GM21367 (cell line): ENCODE measurements at regions not wholly inside any gene's neighbourhood (a gene's known extent, or its start where the extent isn't known, plus 50 kb on each side); places are given as distances from the start of the nearest gene placed in this dataset.
"Not testable (repeated sequence)": the region's sequence is repeated elsewhere in the genome, so short reads cannot be mapped to it uniquely, and the experiment has no call there.

Source experiments
- ATAC-seq: cut with Tn5 transposase; IDR thresholded peaks from one replicate; pipeline ENCODE4 v1.9.1; 2021; ENCODE audit not compliant: unreplicated experiment

DNA sequence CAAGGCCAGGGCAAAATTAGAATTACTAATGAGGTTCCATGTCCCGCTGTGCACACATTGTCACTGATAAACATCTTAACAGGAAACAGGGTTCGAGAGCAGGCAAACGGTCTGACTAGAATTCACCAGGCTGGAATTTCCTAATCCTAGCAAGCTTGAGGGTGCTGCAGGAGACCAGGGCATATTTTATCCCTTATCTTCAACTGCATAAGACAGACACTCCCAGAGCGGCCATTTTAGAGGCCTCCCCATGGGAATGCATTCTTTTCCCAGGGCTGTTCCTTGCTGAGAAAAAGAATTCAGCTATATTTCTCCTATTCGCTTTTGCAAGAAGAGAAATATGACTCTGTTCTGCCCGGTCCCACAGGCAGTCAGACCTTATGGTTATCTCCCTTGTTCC lies 282.5 kb upstream of the TACR3 start:
- not testable (repeated sequence) for ATAC-seq

DNA sequence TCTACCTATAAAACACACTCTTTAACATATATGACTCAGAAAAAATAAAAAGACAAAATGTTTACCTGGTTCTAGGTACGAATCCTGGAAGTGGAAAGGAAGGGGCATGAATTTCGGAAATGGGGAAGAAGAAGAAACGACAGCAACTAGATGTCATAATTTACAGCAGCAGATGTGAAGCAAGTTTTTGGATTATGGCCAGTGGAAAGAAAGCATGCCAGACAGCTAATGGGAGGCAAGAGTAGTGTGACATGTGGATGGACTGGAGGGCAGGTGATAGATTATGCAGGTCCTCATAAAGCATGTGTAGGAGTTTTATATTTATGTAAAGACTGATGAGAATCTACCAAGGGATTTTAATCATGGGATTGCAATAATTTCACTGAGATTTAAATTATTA lies 279.0 kb upstream of the TACR3 start:
- ATAC-seq = no peak

DNA sequence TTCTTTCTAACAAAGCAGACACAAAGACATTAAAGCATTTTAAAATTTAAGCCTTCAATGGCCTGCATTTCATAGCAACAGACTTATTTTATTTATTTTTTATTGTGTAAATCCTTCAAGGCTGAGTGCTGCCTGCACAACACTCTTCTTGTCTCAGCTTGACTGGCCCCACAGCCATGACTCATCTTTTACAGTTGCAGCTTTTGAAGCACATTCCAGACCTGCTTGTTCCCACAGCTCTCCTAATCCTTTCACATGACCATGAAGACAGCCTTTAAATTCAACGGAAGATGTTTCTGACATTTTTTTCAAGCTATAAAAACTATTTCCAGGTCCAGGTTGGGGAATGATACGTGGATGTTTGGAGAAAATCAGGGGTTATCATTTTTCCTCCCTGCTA lies 276.9 kb upstream of the TACR3 start:
- no peak for ATAC-seq

DNA sequence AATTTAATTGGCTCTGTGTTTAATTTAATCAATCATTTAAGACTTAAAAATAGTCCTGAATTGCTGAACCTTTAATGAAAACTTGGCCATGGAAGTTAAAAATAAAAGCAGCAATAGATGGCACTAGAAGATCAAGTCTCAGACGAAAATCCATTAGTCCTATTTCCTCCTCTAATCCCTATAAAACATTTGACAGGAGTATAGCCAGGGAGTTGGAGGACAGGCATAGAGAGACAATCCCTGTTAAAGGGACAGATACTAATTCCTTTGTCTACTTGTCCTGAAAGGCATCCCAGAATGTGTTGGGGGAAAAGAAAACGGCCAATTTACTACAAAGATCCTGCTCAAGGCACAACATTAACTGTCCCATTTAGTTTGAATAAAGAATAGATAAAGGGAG lies 276.3 kb upstream of the TACR3 start:
- no peak for ATAC-seq

DNA sequence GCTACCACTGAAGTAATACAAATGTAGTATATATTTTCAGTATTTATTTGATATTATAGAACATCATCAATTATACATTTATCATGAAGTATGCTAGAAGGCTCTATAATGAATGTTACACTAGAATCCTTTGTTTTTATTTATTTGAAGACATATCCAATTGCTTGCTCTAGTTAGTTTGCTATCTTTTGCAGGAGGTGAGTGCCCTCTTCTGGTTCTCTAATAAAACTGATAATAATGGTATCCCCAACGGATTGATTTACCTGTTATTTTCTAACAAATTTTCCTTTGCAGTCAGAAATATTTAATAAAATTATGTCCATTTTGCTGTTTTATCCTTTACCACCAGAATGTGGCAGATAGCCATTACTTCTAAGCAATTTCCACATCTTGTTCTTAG lies 274.3 kb upstream of the TACR3 start:
- ATAC-seq = no peak

DNA sequence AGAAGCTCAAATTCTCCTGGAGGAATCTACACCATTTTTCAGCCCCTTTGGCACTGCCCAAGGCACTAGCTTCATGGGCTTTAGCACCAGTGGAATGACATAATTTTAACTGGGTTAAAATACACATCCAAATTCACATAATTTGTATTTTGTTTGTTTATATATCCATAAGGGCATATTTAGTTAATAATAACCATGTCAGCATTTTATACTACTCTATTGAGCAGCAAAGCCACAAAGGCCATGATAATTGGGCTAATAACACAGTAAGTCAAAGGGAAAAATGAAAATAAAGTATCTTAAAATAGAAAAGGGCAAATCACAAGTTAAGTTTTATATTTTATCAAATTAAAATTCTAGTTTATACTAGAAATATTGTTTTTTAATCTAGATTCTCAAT lies 262.7 kb upstream of the TACR3 start:
- ATAC-seq = no peak

DNA sequence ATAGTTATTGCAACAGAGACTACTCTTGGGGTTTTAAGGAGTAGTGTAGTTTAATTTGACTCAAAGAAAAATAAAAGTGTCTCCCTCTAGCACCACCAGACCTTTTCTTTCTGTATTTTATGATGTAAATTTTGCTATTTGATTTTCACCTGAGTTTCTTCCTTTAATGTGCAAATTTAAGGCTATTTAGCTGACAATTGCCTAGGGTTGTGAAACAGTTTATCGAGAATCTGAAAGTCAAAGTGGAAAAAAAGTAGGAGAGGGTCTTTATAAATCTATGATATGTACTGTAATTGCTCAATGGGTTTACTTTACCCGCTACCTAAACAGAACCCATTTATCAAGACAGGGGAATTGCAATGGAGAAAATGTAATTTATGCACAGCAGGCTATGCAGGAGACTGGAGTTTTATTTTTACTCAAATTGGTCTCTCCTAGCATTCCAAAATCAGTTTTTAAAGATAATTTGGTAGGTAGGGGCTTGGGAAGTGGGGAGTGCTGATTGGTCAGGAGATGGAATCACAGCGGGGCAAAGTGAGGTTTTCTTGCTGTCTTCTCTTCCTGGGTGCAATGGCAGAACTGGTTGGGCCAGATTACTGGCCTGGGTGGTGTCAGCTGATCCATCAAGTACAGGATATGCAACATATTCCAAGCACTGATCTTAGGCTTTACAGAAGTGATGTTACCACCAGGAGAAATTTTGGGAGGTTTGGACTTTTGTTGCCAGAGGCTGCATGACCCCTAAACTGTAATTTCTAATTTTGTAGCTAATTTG lies 228.6 kb upstream of the TACR3 start:
- ATAC-seq = no peak

DNA sequence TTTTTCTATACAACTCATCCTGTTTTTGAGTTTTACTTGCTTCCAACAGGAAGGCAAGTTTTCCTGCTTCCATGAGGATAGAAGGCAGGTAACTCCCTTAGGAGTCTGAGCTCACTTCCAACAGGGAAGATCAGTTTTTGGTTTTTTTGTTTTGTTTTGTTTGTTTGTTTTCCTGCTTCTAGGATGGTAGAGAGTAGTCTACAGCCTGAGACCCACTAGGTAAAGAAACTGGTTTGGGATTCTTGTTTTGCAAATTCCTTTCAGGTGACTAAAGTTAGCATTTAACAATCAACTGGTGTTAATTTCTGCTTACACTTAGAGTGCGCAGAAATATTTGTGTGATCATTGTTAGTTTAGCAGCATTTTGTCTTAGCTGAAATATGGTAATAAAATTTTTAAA lies 227.8 kb upstream of the TACR3 start:
- no peak for ATAC-seq

DNA sequence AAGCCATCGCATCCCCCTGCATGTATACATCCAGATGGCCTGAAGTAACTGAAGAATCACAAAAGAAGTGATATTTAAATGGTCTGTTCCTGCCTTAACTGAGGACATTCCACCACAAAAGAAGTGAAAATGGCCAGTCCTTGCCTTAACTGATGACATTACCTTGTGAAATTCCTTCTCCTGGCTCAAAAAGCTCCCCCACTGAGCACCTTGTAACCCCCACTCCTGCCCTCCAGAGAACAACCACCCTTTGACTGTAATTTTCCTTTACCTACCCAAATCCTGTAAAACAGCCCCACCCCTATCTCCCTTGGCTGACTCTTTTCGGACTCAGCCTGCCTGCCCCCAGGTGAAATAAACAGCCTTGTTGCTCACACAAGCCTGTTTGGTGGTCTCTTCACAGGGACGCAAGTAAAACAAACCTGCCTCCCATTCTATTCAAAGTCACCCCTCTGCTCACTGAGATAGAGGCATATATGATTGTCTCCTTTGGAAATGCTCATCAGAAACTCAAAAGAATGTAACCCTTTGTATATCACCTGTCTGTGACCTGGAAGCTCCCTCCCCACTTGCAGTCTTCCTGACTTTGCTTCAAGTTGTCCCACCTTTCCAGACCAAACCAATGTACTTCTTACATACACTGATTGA lies 227.0 kb upstream of the TACR3 start:
- not testable (repeated sequence) for ATAC-seq

DNA sequence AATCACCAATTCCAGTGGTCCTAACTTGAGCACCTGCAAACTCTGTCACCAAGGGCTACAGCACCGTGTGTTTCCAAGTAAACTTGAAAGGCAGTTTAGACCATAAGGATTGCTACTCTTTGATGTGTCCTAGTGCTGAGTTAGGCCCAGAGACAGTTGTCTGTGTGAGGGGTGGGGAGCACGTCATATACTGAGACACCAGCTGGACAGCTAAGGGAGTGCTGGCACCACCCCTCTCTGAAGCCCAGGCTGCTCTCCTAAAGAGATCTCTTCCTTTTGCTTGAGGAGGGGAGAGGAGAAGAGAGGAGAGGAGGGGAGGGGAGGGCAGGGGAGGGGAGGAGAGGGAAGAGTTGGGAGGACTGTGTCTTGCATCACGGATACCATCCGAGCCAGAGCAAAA lies 218.7 kb upstream of the TACR3 start:
- no peak for ATAC-seq

DNA sequence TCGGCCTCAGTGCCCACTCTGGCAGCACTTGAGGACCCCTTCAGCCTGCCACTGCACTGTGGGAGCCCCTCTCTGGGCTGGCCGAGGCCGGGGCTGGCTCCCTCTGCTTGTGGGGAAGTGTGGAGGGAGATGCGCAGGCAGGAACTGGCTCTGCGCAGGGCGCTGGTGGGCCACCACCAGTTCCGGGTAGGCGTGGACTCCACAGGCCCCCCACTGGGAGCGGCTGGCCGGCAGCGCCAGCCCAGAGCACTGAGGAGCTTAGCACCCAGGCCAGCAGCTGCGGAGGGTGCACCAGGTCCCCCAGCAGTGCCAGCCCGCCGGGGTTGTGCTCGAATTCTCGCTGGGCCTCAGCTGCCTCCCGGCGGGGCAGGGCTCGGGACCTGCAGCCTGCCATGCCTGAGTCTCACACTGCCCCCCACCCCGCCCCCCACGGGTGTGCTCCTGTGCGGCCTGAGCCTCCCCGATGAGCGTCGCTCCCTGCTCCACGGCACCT lies 216.9 kb upstream of the TACR3 start:
- no peak for ATAC-seq

DNA sequence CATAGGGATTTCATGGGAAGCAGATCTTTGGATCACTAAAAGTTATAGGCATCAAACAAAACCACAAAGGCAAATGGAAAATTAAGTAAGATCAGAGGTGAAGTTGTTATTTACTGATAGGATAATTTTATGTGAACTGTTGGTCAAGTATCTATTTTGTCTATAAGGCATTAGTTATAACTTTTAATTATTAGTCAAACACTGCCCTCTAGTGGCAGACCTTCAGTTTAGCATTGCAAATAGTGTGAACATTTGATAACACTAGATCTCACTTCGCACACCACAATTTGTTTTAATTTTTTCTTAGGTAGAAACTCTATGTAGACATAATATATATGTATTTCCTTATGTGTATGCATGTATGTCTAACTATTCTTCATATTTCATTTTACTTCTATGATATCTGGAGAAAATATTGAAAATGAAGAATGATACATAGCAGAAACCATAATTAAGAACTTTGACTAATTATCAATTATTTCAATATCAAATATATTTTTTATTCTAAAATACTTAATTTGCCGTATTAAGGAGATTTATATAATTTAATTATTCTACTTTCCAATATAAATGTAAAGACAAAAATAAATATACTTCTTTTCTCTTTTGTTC lies 214.5 kb upstream of the TACR3 start:
- ATAC-seq = peak; percentile 92

DNA sequence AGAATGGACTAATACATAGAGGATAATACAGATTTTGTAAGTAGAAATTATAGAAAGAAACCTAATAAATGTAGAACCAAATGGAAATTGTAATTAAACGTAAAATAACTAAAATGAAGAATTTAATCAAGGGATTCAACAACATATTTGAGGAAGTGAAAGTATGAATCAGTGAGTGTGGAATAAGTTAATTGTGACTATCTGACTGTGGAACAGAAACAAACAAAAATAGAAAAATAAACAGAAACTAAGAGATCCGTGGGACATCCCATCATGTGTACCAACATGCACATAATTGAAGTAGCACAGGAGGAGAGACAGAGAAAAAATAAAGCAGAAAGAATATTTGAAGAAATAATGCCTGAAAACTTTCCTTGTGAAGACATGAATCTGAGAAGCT lies 208.6 kb upstream of the TACR3 start:
- no peak for ATAC-seq

DNA sequence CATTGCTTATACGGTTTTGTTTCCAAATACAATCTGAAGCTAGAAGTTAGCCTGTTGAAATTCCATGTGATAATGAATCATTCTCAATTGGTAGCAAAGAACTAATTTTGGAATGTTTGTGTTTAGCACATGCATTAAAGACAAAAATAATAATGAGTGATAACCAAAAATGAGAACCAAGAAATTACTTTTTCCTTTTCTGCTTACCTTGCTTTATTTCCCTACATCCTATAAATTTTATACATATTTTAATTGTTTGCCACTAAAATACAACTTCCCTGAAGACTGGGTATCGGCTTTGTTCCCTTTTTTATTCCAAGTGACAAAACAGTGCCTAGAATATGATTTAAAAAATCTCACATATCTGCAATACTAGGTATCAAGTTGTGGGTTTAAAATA lies 203.8 kb upstream of the TACR3 start:
- ATAC-seq = no peak

DNA sequence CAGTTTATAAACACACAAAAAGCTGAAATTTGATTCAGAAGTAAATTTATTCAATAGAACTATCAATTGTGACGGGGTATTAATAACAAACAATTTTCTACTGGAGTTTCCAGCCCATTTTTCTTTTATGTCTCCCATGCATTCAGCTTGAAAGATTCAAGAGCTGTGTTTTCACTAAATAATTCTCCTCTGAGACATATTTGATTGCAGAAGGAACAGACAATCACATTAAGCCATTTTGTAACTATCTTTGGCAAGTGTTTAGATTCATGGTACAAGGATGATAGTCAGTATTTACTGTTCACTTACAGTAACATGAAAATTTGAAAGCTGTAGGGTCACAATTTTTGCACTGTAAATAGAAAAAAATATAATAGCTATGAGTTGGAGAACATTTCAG lies 198.4 kb upstream of the TACR3 start:
- no peak for ATAC-seq

DNA sequence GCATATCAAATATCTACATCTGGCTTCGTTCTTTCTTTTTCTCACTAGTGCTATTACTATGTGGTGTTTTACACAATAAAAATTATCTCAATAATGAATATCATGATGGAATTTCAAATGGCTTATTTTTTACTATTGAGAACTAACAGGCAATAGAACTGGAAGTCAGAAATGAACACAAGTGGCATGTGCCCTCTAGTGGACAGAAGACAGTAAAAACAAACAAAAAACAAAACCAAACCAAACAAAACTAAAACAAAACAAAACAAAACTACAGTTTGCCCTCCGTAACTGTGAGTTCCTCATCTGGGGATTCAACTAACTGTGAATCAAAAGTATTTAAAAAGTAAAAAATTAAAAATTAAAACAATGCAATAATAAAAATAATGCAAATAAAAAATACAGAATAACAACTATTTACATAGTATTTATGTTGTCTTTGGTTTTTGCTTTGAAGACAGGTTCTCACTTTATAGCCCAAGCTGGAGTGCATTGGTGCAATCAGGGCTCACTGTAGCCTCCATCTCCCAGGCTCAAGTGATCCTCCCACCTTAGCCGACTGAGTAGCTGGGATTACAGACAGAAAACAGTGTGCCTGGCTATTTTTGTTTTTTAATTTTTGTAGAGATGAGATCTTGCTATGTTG lies 195.6 kb upstream of the TACR3 start:
- peak; percentile 93 for ATAC-seq

DNA sequence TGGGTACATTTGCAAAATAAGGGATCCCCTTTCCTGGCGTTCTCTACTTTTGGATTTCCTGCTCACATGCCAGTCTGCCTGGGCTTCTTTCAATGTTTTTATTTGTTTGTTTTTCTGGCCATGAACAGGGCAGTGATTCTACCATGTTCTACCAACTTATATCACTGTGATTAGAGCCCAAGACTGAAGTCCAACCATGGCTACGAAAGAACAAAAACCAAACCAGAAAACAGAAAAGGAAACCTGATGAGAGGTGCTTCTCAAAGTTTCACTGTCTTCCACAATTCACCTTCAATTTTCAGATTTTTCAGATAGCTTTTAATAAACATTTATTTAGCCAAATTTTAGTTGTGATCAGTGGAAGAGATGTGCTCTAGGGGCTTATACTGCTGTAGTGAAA lies 187.6 kb upstream of the TACR3 start:
- no peak for ATAC-seq

DNA sequence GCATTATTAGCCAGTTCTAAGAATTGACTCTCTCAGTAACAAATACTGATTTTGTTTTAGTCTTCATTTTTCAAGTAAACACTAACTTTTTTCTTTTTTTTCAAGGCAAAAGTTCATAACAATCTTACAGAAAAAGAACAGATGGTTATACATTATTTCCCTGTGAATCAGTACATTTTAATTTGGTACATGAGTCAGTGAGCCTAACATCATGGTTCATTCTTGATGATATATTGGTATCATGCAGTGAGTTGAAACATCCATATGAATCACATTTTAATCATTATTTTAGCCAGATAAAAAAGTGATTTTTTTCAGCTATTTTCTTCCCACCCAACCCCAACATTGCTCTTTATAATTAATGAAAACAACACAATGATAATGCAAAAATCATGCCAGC lies 184.3 kb upstream of the TACR3 start:
- ATAC-seq = no peak

DNA sequence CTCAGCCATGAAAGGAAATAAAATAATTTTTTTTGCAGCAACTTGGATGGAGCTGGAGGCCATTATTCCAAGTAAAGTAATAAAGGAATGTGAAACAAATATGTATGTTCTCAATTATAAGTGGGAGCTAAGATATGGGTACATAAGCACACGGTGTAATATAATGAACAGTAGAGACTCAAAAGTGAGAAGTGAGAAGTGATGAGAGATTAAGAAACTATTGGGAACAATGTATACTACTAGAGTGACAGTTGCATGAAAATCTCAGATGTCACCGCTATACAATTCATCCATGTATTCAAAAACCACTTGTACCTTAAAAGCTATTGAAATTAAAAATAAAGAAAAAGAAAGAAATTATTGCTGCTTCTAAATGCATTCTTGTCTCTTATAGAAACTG lies 182.9 kb upstream of the TACR3 start:
- no peak for ATAC-seq

DNA sequence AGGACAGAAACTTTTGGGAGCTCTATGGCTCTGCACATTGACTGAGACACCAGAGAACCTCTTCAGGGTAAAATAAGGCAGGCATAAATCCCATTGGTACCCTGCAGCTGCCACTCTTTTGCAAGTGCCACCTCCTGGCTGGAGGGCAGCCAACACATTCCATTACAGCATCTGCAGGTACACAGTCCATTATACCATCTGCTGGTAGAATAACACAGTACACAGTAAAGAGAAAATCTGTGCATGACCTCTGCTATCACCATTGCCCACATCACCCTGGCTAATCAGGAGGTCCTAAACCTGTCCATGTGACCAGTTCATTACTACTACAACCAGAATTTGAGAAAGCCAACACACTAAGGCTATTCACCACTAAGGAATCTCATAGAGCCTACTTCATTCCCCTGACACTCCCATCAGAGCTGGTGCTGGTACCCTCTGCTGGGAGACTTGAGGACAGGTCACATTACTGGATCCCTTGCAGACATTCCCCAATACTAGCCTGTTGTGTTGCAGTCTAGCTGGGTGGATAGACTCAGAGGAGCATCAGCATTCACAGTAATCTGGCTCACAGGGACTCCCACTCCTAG lies 176.2 kb upstream of the TACR3 start:
- no peak for ATAC-seq

DNA sequence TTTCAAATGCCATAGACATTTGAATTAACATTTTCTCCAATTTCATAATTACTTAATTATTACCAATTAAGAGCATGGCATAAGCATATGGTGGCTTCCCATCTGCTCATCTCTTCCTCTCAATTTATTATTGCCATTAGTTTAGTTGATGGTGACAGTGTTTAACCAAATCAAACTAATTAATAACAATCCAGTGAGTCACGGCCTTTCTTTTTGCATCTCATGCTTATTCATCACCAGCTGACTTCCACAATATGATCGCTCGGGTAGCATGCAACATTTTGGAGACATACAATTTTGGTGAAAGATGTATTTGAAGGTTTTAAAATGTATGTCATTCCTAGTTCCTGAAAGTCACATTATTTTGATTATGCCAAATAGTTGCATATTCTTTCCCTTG lies 172.8 kb upstream of the TACR3 start:
- ATAC-seq = no peak
